ENCODE measurements at regions not wholly inside any gene's neighbourhood (a gene's known extent, or its start where the extent isn't known, plus 50 kb on each side); places are given as distances from the start of the nearest gene placed in this dataset.
"Not testable (repeated sequence)": the region's sequence is repeated elsewhere in the genome, so short reads cannot be mapped to it uniquely, and the experiment has no call there.

GRCh38 chr15:38614621-38615020 lies 50.0 kb upstream of the RASGRP1 start:
- peak; percentile 31 for DNase-seq (ENCODE audit: low spot score)

- no peak for DNase-seq (ENCODE audit: low spot score)
Measured at GRCh38 chr15:38617831-38618230, 53.2 kb upstream of the RASGRP1 start.

GRCh38 chr15:38618242-38618955 lies 53.8 kb upstream of the RASGRP1 start:
- DNase-seq (ENCODE audit: low spot score) = no peak

- DNase-seq (ENCODE audit: low spot score) = no peak
Measured at GRCh38 chr15:38620098-38620497, 55.5 kb upstream of the RASGRP1 start.

- no peak for DNase-seq (ENCODE audit: low spot score)
Measured at GRCh38 chr15:38620851-38621594, 56.4 kb upstream of the RASGRP1 start.

- DNase-seq (ENCODE audit: low spot score) = no peak
Measured at GRCh38 chr15:38622304-38622703, 57.7 kb upstream of the RASGRP1 start.

GRCh38 chr15:38622908-38623307 lies 58.3 kb upstream of the RASGRP1 start:
- DNase-seq (ENCODE audit: low spot score) = no peak

- no peak for DNase-seq (ENCODE audit: low spot score)
Measured at GRCh38 chr15:38623744-38624143, 59.1 kb upstream of the RASGRP1 start.

GRCh38 chr15:38624244-38625205 lies 59.9 kb upstream of the RASGRP1 start:
- DNase-seq (ENCODE audit: low spot score) = peak; percentile 79

GRCh38 chr15:38625886-38626285 lies 61.3 kb upstream of the RASGRP1 start:
- no peak for DNase-seq (ENCODE audit: low spot score)

GRCh38 chr15:38626443-38627050 lies 61.9 kb upstream of the RASGRP1 start:
- no peak for DNase-seq (ENCODE audit: low spot score)

- no peak for DNase-seq (ENCODE audit: low spot score)
Measured at GRCh38 chr15:38627689-38628277, 63.2 kb upstream of the RASGRP1 start.

- DNase-seq (ENCODE audit: low spot score) = peak; percentile 45
Measured at GRCh38 chr15:38631119-38632075, 66.8 kb upstream of the RASGRP1 start.

GRCh38 chr15:38635170-38635569 lies 70.6 kb upstream of the RASGRP1 start:
- DNase-seq (ENCODE audit: low spot score) = no peak

- no peak for DNase-seq (ENCODE audit: low spot score)
Measured at GRCh38 chr15:38636597-38636996, 72.0 kb upstream of the RASGRP1 start.

- no peak for DNase-seq (ENCODE audit: low spot score)
Measured at GRCh38 chr15:38638126-38638525, 73.5 kb upstream of the RASGRP1 start.

GRCh38 chr15:38638811-38639210 lies 74.2 kb upstream of the RASGRP1 start:
- no peak for DNase-seq (ENCODE audit: low spot score)

- DNase-seq (ENCODE audit: low spot score) = peak; percentile 61
Measured at GRCh38 chr15:38642689-38643270, 78.2 kb upstream of the RASGRP1 start.

GRCh38 chr15:38644353-38644752 lies 79.7 kb upstream of the RASGRP1 start:
- DNase-seq (ENCODE audit: low spot score) = not testable (repeated sequence)

- DNase-seq (ENCODE audit: low spot score) = no peak
Measured at GRCh38 chr15:38646716-38647115, 82.1 kb upstream of the RASGRP1 start.
